Activated CD8-positive, alpha-beta memory T cell treated with anti-CD3 and anti-CD28 coated beads, Interleukin-2, amount 50 U/mL, for 4 hours (primary cell): ENCODE measurements at regions not wholly inside any gene's neighbourhood (a gene's known extent, or its start where the extent isn't known, plus 50 kb on each side); places are given as distances from the start of the nearest gene placed in this dataset.
"Not testable (repeated sequence)": the region's sequence is repeated elsewhere in the genome, so short reads cannot be mapped to it uniquely, and the experiment has no call there.

Source experiments
- DNase-seq: peaks from one replicate; pipeline ENCODE4 v3.0.0-alpha.2; 2020

- no peak for DNase-seq
These were observed 583.0 kb upstream of the CDH11 start for GRCh38 chr16:65704866-65705265.

GRCh38 chr16:65702707-65703402, 581.0 kb upstream of the CDH11 start:
- DNase-seq: no peak

- DNase-seq: no peak
These were observed 578.7 kb upstream of the CDH11 start for GRCh38 chr16:65700596-65700995.

- DNase-seq: no peak
These were observed 577.0 kb upstream of the CDH11 start for GRCh38 chr16:65698791-65699321.

GRCh38 chr16:65697521-65697920, 575.7 kb upstream of the CDH11 start:
- DNase-seq: no peak

GRCh38 chr16:65697065-65697464, 575.2 kb upstream of the CDH11 start:
- no peak for DNase-seq

GRCh38 chr16:65691846-65692245, 570.0 kb upstream of the CDH11 start:
- DNase-seq: not testable (repeated sequence)

GRCh38 chr16:65689726-65690125, 567.9 kb upstream of the CDH11 start:
- DNase-seq: no peak

- DNase-seq: no peak
These were observed 566.4 kb upstream of the CDH11 start for GRCh38 chr16:65688301-65688700.

GRCh38 chr16:65684230-65684629, 562.4 kb upstream of the CDH11 start:
- DNase-seq: no peak

GRCh38 chr16:65681406-65681805, 559.5 kb upstream of the CDH11 start:
- no peak for DNase-seq

GRCh38 chr16:65679785-65680184, 557.9 kb upstream of the CDH11 start:
- DNase-seq: no peak

- DNase-seq: no peak
These were observed 553.3 kb upstream of the CDH11 start for GRCh38 chr16:65675161-65675560.

- DNase-seq: no peak
These were observed 551.1 kb upstream of the CDH11 start for GRCh38 chr16:65672960-65673359.

GRCh38 chr16:65671071-65671470, 549.2 kb upstream of the CDH11 start:
- DNase-seq: no peak

- no peak for DNase-seq
These were observed 546.3 kb upstream of the CDH11 start for GRCh38 chr16:65668064-65668595.

- DNase-seq: no peak
These were observed 545.2 kb upstream of the CDH11 start for GRCh38 chr16:65667011-65667578.

- no peak for DNase-seq
These were observed 544.5 kb upstream of the CDH11 start for GRCh38 chr16:65666132-65666941.

GRCh38 chr16:65665586-65665985, 543.7 kb upstream of the CDH11 start:
- no peak for DNase-seq

GRCh38 chr16:65663774-65664173, 541.9 kb upstream of the CDH11 start:
- DNase-seq: no peak

GRCh38 chr16:65662256-65662655, 540.4 kb upstream of the CDH11 start:
- DNase-seq: no peak

GRCh38 chr16:65661558-65661957, 539.7 kb upstream of the CDH11 start:
- no peak for DNase-seq

GRCh38 chr16:65660390-65660789, 538.5 kb upstream of the CDH11 start:
- no peak for DNase-seq

GRCh38 chr16:65659758-65660157, 537.9 kb upstream of the CDH11 start:
- no peak for DNase-seq
